ENCODE measurements at regions not wholly inside any gene's neighbourhood (a gene's known extent, or its start where the extent isn't known, plus 50 kb on each side); places are given as distances from the start of the nearest gene placed in this dataset.

- Histone ChIP-seq H3K36me3 (no peaks in the 10 kb centered on the region), H3K9me3 (no peaks in the 10 kb centered on the region), H3K27me3 (no peaks in the 10 kb centered on the region), H3K4me1 (no peaks in the 10 kb centered on the region), H3K27ac (no peak overlapping the region), H3K4me3 (no peak overlapping the region)
- TF ChIP-seq POLR2A (IDR thresholded peaks at IDR 0.05) = no peak
- intact Hi-C loops (cut with DNase I; ENCODE audit: low total_unique reads) = no loop called here
- ATAC-seq (no peak), DNase-seq (no peak)
- in situ Hi-C loops (cut with MboI; ENCODE audit: low sequenced_read_pairs in 4 of 4) = no loop called here
Measured at GRCh38 chr10:121089434-121089833, 238.3 kb downstream of the WDR11 start.

DNA sequence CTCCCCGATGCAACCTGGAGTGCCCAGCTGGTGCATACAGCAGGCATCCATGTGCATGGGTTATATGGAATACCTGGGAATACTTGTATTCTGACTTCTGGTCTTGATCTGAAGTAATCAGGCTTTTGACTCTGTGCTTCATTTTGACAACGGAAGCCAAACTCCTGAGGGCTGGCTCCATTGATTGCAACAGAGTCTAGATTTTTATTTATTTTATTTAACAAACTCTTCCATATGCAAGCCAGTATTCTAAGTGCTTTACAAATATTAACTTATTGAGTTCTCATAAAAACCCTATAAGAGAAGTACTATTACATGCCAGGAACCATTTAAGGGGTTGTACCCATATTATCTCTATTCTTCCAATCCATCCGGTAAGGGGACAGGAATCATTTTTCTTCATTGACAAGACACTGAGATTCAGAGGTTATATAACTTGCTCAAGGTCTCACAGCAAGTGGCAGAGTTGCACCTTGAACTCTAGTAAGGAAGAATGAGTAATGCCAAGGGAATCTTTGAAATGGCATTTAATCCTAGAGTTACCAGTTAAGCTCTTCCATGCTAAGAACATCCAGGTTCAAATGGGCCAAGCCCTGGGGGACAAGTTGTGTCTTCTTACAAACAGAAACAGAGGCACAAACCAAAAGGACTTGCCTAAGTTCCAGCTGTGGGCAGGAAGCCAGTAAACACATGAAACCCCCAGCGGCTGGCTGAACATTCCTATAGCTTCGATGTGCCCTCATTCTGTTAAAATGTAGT, 241.0 kb downstream of the WDR11 start:
- Histone ChIP-seq H3K4me1 (no peaks in the 10 kb centered on the region), H3K36me3 (no peaks in the 10 kb centered on the region), H3K27me3 (no peaks in the 10 kb centered on the region), H3K9me3 (no peaks in the 10 kb centered on the region), H3K27ac (no peak overlapping the region), H3K4me3 (no peak overlapping the region)
- no peak for TF ChIP-seq POLR2A (IDR thresholded peaks at IDR 0.05)
- TF ChIP-seq, protein P1, sequence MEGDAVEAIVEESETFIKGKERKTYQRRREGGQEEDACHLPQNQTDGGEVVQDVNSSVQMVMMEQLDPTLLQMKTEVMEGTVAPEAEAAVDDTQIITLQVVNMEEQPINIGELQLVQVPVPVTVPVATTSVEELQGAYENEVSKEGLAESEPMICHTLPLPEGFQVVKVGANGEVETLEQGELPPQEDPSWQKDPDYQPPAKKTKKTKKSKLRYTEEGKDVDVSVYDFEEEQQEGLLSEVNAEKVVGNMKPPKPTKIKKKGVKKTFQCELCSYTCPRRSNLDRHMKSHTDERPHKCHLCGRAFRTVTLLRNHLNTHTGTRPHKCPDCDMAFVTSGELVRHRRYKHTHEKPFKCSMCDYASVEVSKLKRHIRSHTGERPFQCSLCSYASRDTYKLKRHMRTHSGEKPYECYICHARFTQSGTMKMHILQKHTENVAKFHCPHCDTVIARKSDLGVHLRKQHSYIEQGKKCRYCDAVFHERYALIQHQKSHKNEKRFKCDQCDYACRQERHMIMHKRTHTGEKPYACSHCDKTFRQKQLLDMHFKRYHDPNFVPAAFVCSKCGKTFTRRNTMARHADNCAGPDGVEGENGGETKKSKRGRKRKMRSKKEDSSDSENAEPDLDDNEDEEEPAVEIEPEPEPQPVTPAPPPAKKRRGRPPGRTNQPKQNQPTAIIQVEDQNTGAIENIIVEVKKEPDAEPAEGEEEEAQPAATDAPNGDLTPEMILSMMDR (IDR thresholded peaks at IDR 0.05 in 4 of 5, conservative IDR thresholded peaks at IDR 0.05 in 1 of 5) = no peak
- ATAC-seq (no peak), DNase-seq (no peak)
- intact Hi-C loops (cut with DNase I; ENCODE audit: low total_unique reads) (no loop called here), in situ Hi-C loops (cut with MboI; ENCODE audit: low sequenced_read_pairs in 4 of 4) (no loop called here)

DNA sequence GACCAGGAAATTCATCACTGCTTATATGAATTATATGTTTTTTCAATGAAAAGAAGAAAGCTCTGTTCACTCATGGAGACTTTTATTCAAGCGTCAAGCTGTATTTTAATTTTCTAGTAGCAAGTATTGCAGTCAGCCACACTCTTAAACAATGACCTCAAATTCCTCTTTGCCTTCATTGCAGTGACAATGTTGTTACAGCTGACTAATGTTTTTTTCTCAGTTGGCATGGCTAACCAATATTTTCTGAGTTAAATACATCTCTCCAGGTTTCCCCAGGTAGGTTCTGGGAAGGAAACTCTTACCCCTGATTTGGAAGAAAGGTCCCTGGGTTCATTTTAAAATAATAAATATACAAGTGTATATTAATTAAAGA, 241.5 kb downstream of the WDR11 start:
- no peak for DNase-seq
- Histone ChIP-seq H3K27me3 (no peaks in the 10 kb centered on the region), H3K9me3 (no peaks in the 10 kb centered on the region), H3K36me3 (no peaks in the 10 kb centered on the region), H3K4me1 (no peaks in the 10 kb centered on the region), H3K27ac (no peak overlapping the region), H3K4me3 (no peak overlapping the region)
- TF ChIP-seq, protein P1 (IDR thresholded peaks at IDR 0.05 in 4 of 5, conservative IDR thresholded peaks at IDR 0.05 in 1 of 5) = no peak
- TF ChIP-seq POLR2A (IDR thresholded peaks at IDR 0.05) = no peak
- intact Hi-C loops (cut with DNase I; ENCODE audit: low total_unique reads) = no loop called here
- no peak for ATAC-seq
- in situ Hi-C loops (cut with MboI; ENCODE audit: low sequenced_read_pairs in 4 of 4) = no loop called here

- in situ Hi-C loops (cut with MboI; ENCODE audit: low sequenced_read_pairs in 4 of 4) (no loop called here), intact Hi-C loops (cut with DNase I; ENCODE audit: low total_unique reads) (no loop called here)
- H3K4me1 ChIP-seq = no peaks in the 10 kb centered on the region
- DNase-seq = no peak
- no peaks in the 10 kb centered on the region for H3K27me3 ChIP-seq
- H3K27ac ChIP-seq = no peak overlapping the region
- no peak for TF ChIP-seq POLR2A (IDR thresholded peaks at IDR 0.05)
- TF ChIP-seq, protein P1 (IDR thresholded peaks at IDR 0.05 in 4 of 5, conservative IDR thresholded peaks at IDR 0.05 in 1 of 5) = no peak
- ATAC-seq = no peak
- H3K9me3 ChIP-seq = no peaks in the 10 kb centered on the region
- H3K4me3 ChIP-seq = no peak overlapping the region
- H3K36me3 ChIP-seq = no peaks in the 10 kb centered on the region
Measured at GRCh38 chr10:121096617-121097431, 245.7 kb downstream of the WDR11 start.

- DNase-seq (no peak), ATAC-seq (no peak)
- no peaks in the 10 kb centered on the region for H3K4me1 ChIP-seq
- no peaks in the 10 kb centered on the region for H3K36me3 ChIP-seq
- H3K4me3 ChIP-seq = no peak overlapping the region
- H3K9me3 ChIP-seq = no peaks in the 10 kb centered on the region
- in situ Hi-C loops (cut with MboI; ENCODE audit: low sequenced_read_pairs in 4 of 4) (no loop called here), intact Hi-C loops (cut with DNase I; ENCODE audit: low total_unique reads) (no loop called here)
- no peak overlapping the region for H3K27ac ChIP-seq
- no peaks in the 10 kb centered on the region for H3K27me3 ChIP-seq
- TF ChIP-seq, protein P1 (IDR thresholded peaks at IDR 0.05 in 4 of 5, conservative IDR thresholded peaks at IDR 0.05 in 1 of 5) = no peak
Measured at GRCh38 chr10:121098211-121098610, 247.0 kb downstream of the WDR11 start.

All from gastrocnemius medialis (tissue), 4 donors.